HepG2 (cell line): ENCODE measurements at regions not wholly inside any gene's neighbourhood (a gene's known extent, or its start where the extent isn't known, plus 50 kb on each side); places are given as distances from the start of the nearest gene placed in this dataset.
"Not testable (repeated sequence)": the region's sequence is repeated elsewhere in the genome, so short reads cannot be mapped to it uniquely, and the experiment has no call there.

Experiments used
- ATAC-seq: fragments of 200-7000 bp; cut with Tn5 transposase; 3 replicates; pipeline ENCODE4 v1.9.1; 2020; ENCODE audit warnings: mild to moderate bottlenecking, moderate library complexity
- BruUV-seq: library from RNA; stranded (reverse); fragments of 400-500 nt; replicated peaks from 2 replicates; lab custom pipeline; 2021; lab: Mats Ljungman, UMichigan
- CTCF ChIA-PET: fragments of 300-600 bp; formaldehyde crosslinking; extraction: SDS; loops from one replicate; lab custom pipeline; 2021; ENCODE audit warnings: low total read pairs, inconsistent platforms, low intra/inter-chr PET ratio; lab: Yijun Ruan, JAX
- POLR2A ChIA-PET: fragments of 350-600 bp; sonication (Branson Sonifier 250); formaldehyde crosslinking; loops from one replicate; lab custom pipeline; 2020; ENCODE audit warnings: antibody characterized with exemption, inconsistent platforms; lab: Yijun Ruan, JAX
- DNase-seq: peaks from one replicate; pipeline ENCODE4 v3.0.0-alpha.2; 2015; ENCODE audit warnings: low spot score
- FAIRE-seq: peaks from 3 replicates; lab custom pipeline; 2011; peaks lifted over from hg19 to GRCh38; lab: Jason Lieb, UNC
- H2AFZ ChIP-seq: one replicate; pipeline ENCODE4 v1.6.1; 2011; ENCODE audit warnings: low read length, inconsistent platforms
- H3K27ac ChIP-seq: fragments of 300-600 bp; 3 replicates; pipeline ENCODE4 v1.8.0; 2011; ENCODE audit warnings: mixed run types, mild to moderate bottlenecking, mixed read lengths, low read length, inconsistent platforms; ENCODE audit not compliant: insufficient read depth; ENCODE audit errors: extremely low read length
- H3K27me3 ChIP-seq, 2 experiments: fragments of 200-600 bp in 1 of 2; 2 replicates in 1 of 2; 3 replicates in 1 of 2; pipeline versions ENCODE4 v1.6.0 to v1.8.0; 2011; ENCODE audit warnings: low read length in 2 of 2, mild to moderate bottlenecking in 2 of 2, moderate library complexity in 2 of 2, inconsistent platforms in 1 of 2; ENCODE audit not compliant: insufficient read depth in 2 of 2, control insufficient read depth in 1 of 2
- H3K36me3 ChIP-seq, 2 experiments: fragments of 200-600 bp in 1 of 2; replicated peaks in 1 of 2; 2 replicates in 1 of 2; 3 replicates in 1 of 2; pipeline versions ENCODE4 v1.5.1 to v1.8.0; 2011; ENCODE audit warnings: low read length in 2 of 2, inconsistent platforms in 1 of 2; ENCODE audit not compliant: insufficient read depth in 2 of 2, control insufficient read depth in 1 of 2
- H3K4me1 ChIP-seq: 2 replicates; pipeline ENCODE4 v1.5.1; 2012; ENCODE audit warnings: low read length, inconsistent platforms; ENCODE audit not compliant: insufficient read depth
- H3K4me2 ChIP-seq: 2 replicates; pipeline ENCODE4 v1.6.0; 2011; ENCODE audit warnings: low read depth, low read length, inconsistent platforms
- H3K4me3 ChIP-seq, 3 experiments: fragments of 200-600 bp in 1 of 3; sonication (generic), shearing (Covaris generic) in 1 of 3; replicated peaks in 1 of 3; 2 replicates each; pipeline ENCODE4 v1.5.1; 2011 to 2016; ENCODE audit warnings: low read length in 3 of 3, inconsistent platforms in 2 of 3, low read depth in 2 of 3, mild to moderate bottlenecking in 2 of 3, control low read depth in 1 of 3, mixed read lengths in 1 of 3; ENCODE audit not compliant: insufficient read depth in 1 of 3
- H3K79me2 ChIP-seq: one replicate; pipeline ENCODE4 v1.6.1; 2011; ENCODE audit warnings: low read length, inconsistent platforms; ENCODE audit not compliant: insufficient read depth
- H3K9ac ChIP-seq: 2 replicates; pipeline ENCODE4 v1.6.0; 2011; ENCODE audit warnings: mild to moderate bottlenecking, low read depth, low read length, inconsistent platforms; ENCODE audit not compliant: insufficient read depth
- H3K9me3 ChIP-seq: 2 replicates; pipeline ENCODE4 v1.5.1; 2012; ENCODE audit warnings: mild to moderate bottlenecking, low read length
- H4K20me1 ChIP-seq: 2 replicates; pipeline ENCODE4 v1.6.0; 2011; ENCODE audit warnings: inconsistent platforms, mild to moderate bottlenecking, low read length, moderate library complexity; ENCODE audit not compliant: insufficient read depth
- WGBS: methylation state at CpG from one replicate; pipeline ENCODE4 v1.1.6; 2017; ENCODE audit warnings: low lambda C conversion rate; 5-methylcytosine and 5-hydroxymethylcytosine counted together
- in situ Hi-C: cut with HindIII; loops from 2 replicates; pipeline ENCODE4 v1.10.0; 2017; ENCODE audit warnings: low pct_unique_long_range_greater_than_20kb; ENCODE audit not compliant: extremely low pct_ligation_motif_present
- intact Hi-C: fragments of 100-400 bp; cut with micrococcal nuclease; formaldehyde crosslinking; loops from one replicate; pipeline ENCODE4 v1.10.0; 2022; ENCODE audit not compliant: unreplicated experiment

DNA sequence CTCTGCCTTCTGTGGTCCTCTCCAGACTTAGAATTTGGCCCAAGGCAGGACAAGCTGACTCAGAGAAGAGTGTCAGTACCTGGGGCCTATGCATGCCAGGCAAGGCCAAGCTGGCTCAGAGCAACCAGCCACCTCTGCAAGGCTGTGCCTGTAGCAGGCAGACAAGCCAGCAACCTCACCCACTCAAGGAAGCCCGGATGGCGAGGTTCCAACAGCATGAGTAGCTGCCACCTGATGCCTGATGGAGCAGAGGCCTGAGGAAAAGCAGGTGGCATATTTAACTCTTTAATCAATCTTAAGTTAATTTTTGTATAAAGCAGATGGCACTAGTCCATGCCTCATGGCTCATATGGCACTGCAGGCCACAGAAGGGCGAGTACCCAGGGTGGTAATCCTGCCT lies 3595.8 kb upstream of the OR11H1 start:
- H2AFZ ChIP-seq, DNase-seq, H3K9me3 ChIP-seq, in situ Hi-C loops, H3K27ac ChIP-seq, H3K36me3 ChIP-seq, H3K4me2 ChIP-seq, H3K27me3 ChIP-seq, ATAC-seq, CTCF ChIA-PET, H3K4me1 ChIP-seq, BruUV-seq, POLR2A ChIA-PET, H3K9ac ChIP-seq, H3K4me3 ChIP-seq, H4K20me1 ChIP-seq, H3K79me2 ChIP-seq, intact Hi-C loops, FAIRE-seq: not testable (repeated sequence)
- WGBS = 0% methylated on average over 2 of the region's 3 CpGs

- H3K9ac ChIP-seq, H3K4me1 ChIP-seq, H4K20me1 ChIP-seq, H3K27me3 ChIP-seq, H3K4me3 ChIP-seq, BruUV-seq, ATAC-seq, DNase-seq, H2AFZ ChIP-seq, H3K9me3 ChIP-seq, H3K27ac ChIP-seq, FAIRE-seq, H3K4me2 ChIP-seq, intact Hi-C loops, H3K36me3 ChIP-seq, in situ Hi-C loops, H3K79me2 ChIP-seq, CTCF ChIA-PET, POLR2A ChIA-PET: not testable (repeated sequence)
- WGBS = 22% methylated on average over 11 of the region's 11 CpGs
These were observed 3559.9 kb upstream of the OR11H1 start for GRCh38 chr22:11967915-11968616.

DNA sequence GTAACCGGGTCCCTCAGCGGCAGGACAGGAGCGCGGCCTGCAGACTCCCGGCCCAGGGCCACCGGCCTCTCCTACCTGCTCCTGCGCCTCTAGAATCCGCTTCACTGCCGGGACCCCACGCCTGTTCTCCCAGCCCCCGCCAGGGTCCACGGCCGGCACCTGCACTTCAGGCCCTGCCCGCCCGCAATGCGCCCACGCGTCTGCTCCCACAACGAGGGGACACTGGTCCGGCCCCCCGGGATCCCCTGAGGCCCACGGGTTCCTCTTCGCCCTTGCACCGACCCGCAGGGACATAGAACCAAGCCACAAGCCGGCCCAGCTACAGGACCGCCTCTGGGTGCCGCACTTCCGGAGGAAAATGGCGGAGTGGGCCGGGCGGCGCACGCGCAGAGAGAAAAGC lies 3554.1 kb upstream of the OR11H1 start:
- BruUV-seq, CTCF ChIA-PET, H2AFZ ChIP-seq, H3K9ac ChIP-seq, H3K9me3 ChIP-seq, DNase-seq, H3K27ac ChIP-seq, H3K4me2 ChIP-seq, POLR2A ChIA-PET, H3K79me2 ChIP-seq, ATAC-seq, H3K27me3 ChIP-seq, H4K20me1 ChIP-seq, H3K36me3 ChIP-seq, H3K4me1 ChIP-seq, in situ Hi-C loops, intact Hi-C loops, FAIRE-seq: not testable (repeated sequence)
- WGBS = 42% methylated on average over 27 of the region's 35 CpGs
- H3K4me3 ChIP-seq = peak overlapping the region in 1 of 3 experiments; percentile 36; a peak in 1 of 6 replicates
